A673 (cell line): ENCODE measurements at regions not wholly inside any gene's neighbourhood (a gene's known extent, or its start where the extent isn't known, plus 50 kb on each side); places are given as distances from the start of the nearest gene placed in this dataset.

Experiments used
- BruUV-seq: library from RNA; stranded (reverse); fragments of 400-500 nt; replicated peaks from 2 replicates; lab custom pipeline; 2021; lab: Mats Ljungman, UMichigan
- CTCF ChIA-PET: fragments of 300-600 bp; sonication (Branson Sonifier 250); formaldehyde crosslinking; loops from one replicate; lab custom pipeline; 2022; ENCODE audit warnings: antibody characterized with exemption; lab: Charles Lee
- POLR2A ChIA-PET: fragments of 300-600 bp; sonication (Branson Sonifier 250); formaldehyde crosslinking; loops from one replicate; lab custom pipeline; 2022; ENCODE audit warnings: antibody characterized with exemption; ENCODE audit not compliant: low non-redundant PET; lab: Charles Lee
- DNase-seq: peaks from one replicate; pipeline ENCODE4 v3.0.0-alpha.2; 2015; ENCODE audit warnings: low spot score
- H3K27ac ChIP-seq: fragments of 200-600 bp; sonication (generic); 2 replicates; pipeline ENCODE4 v1.5.1; 2016; ENCODE audit warnings: mixed run types, low read depth, mild to moderate bottlenecking, mixed read lengths, antibody characterized with exemption, low read length; ENCODE audit not compliant: poor library complexity, severe bottlenecking
- H3K27me3 ChIP-seq: fragments of 200-600 bp; sonication (generic); replicated peaks from 2 replicates; pipeline ENCODE4 v1.6.1; 2017; ENCODE audit warnings: mixed run types, low read depth, mild to moderate bottlenecking, mixed read lengths, antibody characterized with exemption, low read length; ENCODE audit not compliant: insufficient read depth, poor library complexity
- H3K36me3 ChIP-seq: fragments of 200-600 bp; sonication (generic); 2 replicates; pipeline ENCODE4 v1.6.1; 2016; ENCODE audit warnings: mixed run types, mild to moderate bottlenecking, mixed read lengths, antibody characterized with exemption, low read length; ENCODE audit not compliant: insufficient read depth, poor library complexity, severe bottlenecking
- H3K4me1 ChIP-seq: fragments of 200-600 bp; sonication (generic); 2 replicates; pipeline ENCODE4 v1.6.1; 2017; ENCODE audit warnings: mixed run types, mild to moderate bottlenecking, mixed read lengths, antibody characterized with exemption, low read length; ENCODE audit not compliant: insufficient read depth, poor library complexity, severe bottlenecking
- H3K4me3 ChIP-seq: fragments of 200-600 bp; sonication (generic); 2 replicates; pipeline ENCODE4 v1.5.1; 2016; ENCODE audit warnings: low read depth, mixed run types, mild to moderate bottlenecking, mixed read lengths, low read length; ENCODE audit not compliant: poor library complexity, severe bottlenecking
- H3K9me3 ChIP-seq: fragments of 200-600 bp; sonication (generic); 2 replicates; pipeline ENCODE4 v1.6.1; 2016; ENCODE audit warnings: mixed run types, low read depth, mild to moderate bottlenecking, mixed read lengths, antibody characterized with exemption, low read length; ENCODE audit not compliant: poor library complexity, severe bottlenecking
- EZH2 ChIP-seq: fragments of 200-600 bp; sonication (generic); IDR thresholded peaks from 2 replicates; pipeline ENCODE4 v1.6.1; 2017; ENCODE audit warnings: borderline replicate concordance, low read depth, mild to moderate bottlenecking, mixed read lengths, antibody characterized with exemption, low read length; ENCODE audit not compliant: poor library complexity, severe bottlenecking
- intact Hi-C: fragments of 100-400 bp; cut with micrococcal nuclease; formaldehyde crosslinking; loops from one replicate; pipeline ENCODE4 v1.10.0; 2022; ENCODE audit not compliant: unreplicated experiment
- TF ChIP-seq, protein P1 (sequence below): fragments of 300-800, 200-600 bp; sonication (generic); conservative IDR thresholded peaks from 2 replicates; pipeline ENCODE4 v1.5.1; 2017; ENCODE audit warnings: low read depth, mild to moderate bottlenecking, antibody characterized with exemption, low read length, moderate library complexity, mixed read lengths

DNA sequence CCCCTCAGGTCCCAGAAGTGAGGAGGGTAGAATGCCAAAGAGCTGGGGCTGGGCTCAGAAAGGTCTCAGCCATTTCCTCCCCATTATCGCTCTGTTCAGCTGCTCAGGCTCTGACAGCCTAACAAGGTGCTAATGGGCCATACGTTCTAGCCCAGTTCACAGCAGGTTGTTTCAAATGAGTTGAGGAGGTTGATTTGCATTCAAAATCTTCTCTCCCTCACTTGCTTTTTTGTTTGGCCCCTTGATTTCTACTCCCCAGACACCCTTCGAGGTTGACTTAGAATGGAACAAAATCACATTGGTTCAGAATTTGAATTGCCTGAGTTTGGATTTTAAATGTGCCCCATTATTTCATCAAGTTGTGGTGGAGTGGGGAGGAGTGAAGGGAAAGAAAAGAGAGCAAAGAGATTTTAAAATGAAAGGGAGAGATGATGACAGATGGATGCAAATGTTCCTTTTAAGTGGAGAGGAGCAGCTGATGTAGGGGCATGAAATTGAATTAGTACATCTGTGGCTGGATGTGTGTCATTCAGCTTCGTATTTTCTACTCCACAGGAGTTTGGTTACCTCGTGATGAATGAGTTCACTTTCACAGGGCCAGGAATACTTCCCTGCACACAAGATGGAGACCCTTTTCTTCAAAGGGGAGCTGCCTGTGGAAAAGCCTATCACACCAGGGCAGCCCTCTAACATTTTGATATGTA lies 425.8 kb upstream of the CAMK1G start:
- POLR2A ChIA-PET, result no interaction called here
- no peak for TF ChIP-seq EZH2
- TF ChIP-seq, protein P1, sequence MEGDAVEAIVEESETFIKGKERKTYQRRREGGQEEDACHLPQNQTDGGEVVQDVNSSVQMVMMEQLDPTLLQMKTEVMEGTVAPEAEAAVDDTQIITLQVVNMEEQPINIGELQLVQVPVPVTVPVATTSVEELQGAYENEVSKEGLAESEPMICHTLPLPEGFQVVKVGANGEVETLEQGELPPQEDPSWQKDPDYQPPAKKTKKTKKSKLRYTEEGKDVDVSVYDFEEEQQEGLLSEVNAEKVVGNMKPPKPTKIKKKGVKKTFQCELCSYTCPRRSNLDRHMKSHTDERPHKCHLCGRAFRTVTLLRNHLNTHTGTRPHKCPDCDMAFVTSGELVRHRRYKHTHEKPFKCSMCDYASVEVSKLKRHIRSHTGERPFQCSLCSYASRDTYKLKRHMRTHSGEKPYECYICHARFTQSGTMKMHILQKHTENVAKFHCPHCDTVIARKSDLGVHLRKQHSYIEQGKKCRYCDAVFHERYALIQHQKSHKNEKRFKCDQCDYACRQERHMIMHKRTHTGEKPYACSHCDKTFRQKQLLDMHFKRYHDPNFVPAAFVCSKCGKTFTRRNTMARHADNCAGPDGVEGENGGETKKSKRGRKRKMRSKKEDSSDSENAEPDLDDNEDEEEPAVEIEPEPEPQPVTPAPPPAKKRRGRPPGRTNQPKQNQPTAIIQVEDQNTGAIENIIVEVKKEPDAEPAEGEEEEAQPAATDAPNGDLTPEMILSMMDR, result no peak
- DNase-seq, result no peak
- Histone ChIP-seq H3K27me3 (peaks cover 19% of the 10 kb centered on the region), H3K27ac (no peak overlapping the region), H3K4me3 (no peak overlapping the region), H3K4me1 (no peaks in the 10 kb centered on the region), H3K36me3 (no peaks in the 10 kb centered on the region), H3K9me3 (no peaks in the 10 kb centered on the region)
- BruUV-seq, result no TSS peak
- CTCF ChIA-PET, result no interaction called here
- intact Hi-C loops, result no loop called here

DNA sequence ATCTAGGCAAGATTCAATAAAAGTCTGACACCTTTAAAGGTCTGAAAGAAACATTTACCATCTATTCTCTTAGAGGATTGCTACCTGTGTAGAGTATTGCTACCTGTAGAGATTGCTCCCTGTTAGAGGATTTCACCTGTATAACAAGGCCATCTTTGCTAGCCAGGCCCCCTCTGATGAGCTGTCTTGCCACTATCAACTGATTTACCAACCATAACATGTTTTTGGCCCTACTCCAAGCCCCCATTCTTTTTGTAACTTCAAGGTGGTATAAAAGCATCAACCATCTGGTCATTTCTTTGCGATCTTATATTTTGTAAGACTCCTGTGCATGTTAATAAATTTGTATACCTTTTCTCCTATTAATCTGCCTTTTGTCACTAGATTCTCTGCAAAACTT lies 424.7 kb upstream of the CAMK1G start:
- intact Hi-C loops, result no loop called here
- Histone ChIP-seq H3K4me3 (no peak overlapping the region), H3K9me3 (no peaks in the 10 kb centered on the region), H3K27me3 (peaks cover 12% of the 10 kb centered on the region), H3K36me3 (no peaks in the 10 kb centered on the region), H3K4me1 (no peaks in the 10 kb centered on the region), H3K27ac (no peak overlapping the region)
- TF ChIP-seq, protein P1, result no peak
- no peak for TF ChIP-seq EZH2
- BruUV-seq, result no TSS peak
- ChIA-PET CTCF (no interaction called here), POLR2A (no interaction called here)
- DNase-seq, result no peak

DNA sequence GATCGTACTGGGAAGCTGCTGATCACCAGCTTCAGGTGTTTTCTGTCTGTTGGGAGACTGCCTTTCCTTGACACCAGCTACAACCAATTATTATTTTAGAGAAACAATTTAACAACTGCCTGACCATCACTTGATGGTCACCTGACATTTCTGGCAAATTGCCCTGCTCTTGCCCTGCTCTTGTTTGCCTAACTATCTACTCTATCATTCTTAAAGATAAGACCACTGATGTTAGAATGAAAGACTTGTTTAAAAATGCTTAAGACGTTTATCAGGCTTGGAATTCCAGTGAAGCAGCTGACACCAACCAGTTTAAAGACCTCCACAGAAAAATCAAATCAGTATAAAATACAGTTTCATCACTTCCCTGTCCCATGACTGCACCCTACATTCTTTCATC lies 423.3 kb upstream of the CAMK1G start:
- intact Hi-C loops, result no loop called here
- H3K4me3 ChIP-seq, result no peak overlapping the region
- H3K27ac ChIP-seq, result no peak overlapping the region
- POLR2A ChIA-PET, result no interaction called here
- CTCF ChIA-PET, result no interaction called here
- no peaks in the 10 kb centered on the region for H3K9me3 ChIP-seq
- TF ChIP-seq EZH2, result no peak
- TF ChIP-seq, protein P1, result no peak
- peaks cover 6% of the 10 kb centered on the region for H3K27me3 ChIP-seq
- H3K36me3 ChIP-seq, result no peaks in the 10 kb centered on the region
- H3K4me1 ChIP-seq, result no peaks in the 10 kb centered on the region
- no TSS peak for BruUV-seq
- DNase-seq, result no peak
